Embryonic facial prominence (tissue), 1 donor: ENCODE measurements at regions not wholly inside any gene's neighbourhood (a gene's known extent, or its start where the extent isn't known, plus 50 kb on each side); places are given as distances from the start of the nearest gene placed in this dataset.
"Not testable (repeated sequence)": the region's sequence is repeated elsewhere in the genome, so short reads cannot be mapped to it uniquely, and the experiment has no call there.

ENCODE experiments used
- DNase-seq: peaks from one replicate; pipeline ENCODE4 v3.0.0-alpha.2; 2016; ENCODE audit errors: extremely low spot score

DNA sequence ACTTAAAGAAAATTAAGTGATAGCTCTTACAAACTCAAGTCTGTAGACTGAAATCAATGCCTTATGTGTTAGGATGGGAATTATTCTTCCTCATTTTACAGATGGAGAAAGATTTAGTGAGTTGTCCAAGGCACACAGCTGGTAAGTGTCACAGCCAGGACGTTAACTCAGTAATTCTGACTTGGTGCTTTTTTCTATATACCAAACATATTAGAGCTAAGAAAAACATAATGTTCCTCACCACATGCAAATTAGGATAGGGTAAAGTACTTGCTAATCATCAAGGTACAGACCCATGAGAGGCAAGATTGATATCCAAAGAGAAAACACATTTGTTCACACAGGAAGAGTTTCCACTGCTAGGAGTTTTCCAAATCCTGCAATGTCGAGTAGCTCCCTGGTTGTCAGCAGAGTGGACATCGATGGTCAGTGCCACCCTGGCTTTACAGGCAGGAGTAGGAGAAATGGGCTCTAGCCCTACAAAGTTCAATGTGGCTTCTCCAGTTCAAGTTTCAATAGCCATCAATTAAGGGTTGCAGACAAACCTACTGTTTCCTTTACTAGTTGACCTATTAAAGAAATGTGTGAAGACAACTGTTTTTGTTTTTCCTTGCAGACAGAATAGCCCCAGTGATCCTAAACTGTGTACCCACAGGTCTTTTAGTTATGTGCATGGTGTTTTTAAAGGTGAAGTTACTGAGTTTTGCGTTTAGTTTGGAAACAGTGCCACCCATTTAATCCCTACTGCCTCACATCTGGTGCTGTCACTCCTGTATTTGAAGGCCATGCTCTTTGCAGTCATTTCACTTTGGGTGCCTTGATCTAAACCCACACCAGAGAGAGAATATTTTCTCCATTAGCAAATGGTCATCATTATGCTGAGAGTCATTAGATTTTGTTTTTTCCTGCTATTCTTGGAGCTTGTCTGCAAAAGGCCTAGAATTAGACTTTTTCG, 460.8 kb upstream of the SMARCA2 start:
- no peak for DNase-seq

DNA sequence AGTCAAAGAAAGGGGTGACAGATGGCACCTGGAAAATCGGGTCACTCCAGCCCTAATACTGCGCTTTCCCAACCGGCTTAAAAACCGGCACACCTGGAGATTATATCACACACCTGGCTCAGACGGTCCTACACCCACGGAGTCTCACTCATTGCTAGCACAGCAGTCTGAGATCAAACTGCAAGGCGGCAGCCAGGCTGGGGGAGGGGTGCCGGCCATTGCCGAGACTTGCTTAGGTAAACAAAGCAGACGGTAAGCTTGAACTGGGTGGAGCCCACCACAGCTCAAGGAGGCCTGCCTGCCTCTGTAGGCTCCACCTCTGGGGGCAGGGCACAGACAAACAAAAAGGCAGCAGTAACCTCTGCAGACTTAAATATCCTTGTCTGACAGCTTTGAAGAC, 456.5 kb upstream of the SMARCA2 start:
- not testable (repeated sequence) for DNase-seq

DNA sequence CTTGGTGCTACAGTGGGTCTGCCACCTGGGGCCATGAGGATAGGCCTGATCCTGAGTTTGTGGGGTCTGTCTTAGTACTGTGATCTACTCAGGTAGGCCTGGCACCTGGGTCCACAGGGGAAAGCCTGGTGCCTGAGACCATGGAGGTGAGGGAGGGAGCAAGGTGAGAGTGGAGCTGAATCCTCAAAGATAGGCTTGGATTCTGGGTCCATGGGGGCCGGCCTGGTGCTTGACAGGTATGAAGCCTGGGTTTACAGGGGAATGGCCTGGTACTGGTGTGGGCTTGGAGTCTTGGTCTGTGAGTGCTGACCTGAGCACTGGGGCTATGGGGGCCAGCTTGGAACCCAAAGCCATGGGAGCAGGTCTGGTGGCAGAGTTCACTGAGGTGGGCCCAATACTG, 439.2 kb upstream of the SMARCA2 start:
- no peak for DNase-seq

- no peak for DNase-seq
Measured at GRCh38 chr9:1580215-1580614, 434.9 kb upstream of the SMARCA2 start.

DNA sequence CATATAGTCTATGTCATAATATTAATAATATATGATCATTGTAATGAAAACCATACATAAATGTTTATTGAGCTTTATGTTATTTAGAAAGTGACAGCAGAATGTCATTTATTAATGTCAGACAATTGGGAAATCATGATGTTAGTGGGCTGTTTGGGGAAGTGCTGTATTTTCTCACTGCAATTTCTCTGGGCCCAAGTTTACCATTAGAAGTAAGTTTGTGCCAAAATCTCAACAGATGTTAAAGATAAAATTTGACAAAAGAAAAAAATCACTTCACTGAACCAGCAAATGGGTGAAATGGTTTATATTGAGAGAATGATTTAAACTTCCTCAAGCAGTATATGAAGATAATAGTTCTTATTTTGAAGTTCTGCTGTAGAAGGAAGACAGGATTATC, 433.2 kb upstream of the SMARCA2 start:
- peak; percentile 3 for DNase-seq

DNA sequence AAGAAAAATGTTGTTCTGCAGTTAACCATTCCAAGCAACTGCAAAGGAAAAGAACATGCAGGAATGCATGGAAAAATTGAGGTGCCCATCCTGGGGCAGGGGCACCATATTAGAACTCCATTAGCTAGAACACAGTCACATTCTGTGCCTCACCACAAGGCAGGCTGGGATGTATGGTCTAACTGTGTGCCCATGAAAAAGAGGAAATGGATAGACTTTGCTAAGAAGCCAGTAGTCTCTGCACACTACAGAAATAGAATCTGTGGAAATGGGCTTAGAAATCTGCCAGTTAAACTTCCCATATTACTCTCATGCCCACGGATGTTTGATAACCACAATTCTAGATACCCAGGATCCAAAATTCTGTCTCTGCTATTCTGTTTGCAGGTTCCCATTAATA, 423.8 kb upstream of the SMARCA2 start:
- DNase-seq = no peak

DNA sequence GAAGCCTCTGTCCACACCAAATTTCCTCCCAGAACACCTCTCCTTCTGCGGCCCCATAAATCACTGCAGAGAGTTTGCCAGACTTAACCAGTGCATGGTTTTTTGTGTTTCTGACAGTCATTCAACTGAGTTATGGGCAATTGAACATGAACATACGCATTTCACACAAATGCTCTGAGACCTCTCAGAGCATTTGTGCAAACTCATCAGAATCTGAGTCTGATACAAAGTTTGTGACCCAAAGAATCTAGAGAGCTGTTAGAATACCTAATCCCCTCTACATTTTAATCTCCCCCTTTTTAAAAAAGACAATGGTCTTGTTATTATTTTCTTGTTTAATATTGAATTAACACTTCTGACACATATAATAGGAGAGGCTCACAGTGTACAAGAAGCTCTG, 416.9 kb upstream of the SMARCA2 start:
- DNase-seq = no peak

- no peak for DNase-seq
Measured at GRCh38 chr9:1599961-1600360, 415.2 kb upstream of the SMARCA2 start.

DNA sequence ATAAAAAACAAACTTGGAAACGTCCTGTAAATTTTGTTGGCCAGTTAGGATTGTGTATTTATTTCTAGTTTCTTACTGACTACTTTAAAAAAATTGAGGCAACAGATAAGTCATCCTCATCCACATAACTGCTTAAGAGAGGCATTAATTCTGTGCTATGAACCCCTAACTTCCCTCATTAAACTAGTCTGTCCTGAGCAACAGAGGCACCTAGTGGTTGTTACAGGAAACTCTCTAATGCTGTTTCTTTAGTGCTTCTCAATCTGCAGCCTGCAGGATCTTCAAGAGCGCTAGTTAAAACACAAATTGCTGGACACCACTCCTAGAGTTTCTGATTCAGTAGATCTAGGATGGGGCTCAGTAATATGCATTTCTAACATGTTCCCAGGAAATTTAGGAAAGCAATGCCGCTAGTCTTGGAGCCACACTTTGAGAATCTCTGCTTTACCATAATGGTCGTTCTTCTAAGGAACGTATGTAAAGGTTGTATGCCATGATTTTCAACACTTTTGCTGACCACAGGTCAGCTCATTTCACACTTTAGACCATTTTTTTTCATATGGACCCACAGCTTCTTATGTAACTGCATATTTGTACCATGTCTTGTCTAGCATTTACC, 410.1 kb upstream of the SMARCA2 start:
- no peak for DNase-seq

DNA sequence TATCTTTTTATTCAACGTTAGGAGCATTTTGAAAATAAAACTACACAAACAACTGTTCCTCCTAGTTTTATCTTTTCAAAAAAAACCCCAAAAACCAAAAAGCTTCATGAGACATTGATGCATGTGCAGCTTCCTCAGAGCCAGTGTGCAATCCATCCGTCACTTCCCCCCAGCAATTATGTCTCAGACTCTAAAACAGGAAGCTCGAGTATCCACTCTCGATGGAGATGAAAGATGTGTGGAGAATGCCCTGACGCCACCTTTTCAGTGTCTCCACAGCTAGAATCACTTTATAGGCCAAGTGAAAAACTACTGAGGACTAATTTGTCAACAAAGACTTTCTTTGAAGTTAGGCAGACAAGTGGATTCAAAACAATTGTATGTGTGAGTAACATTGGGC, 408.9 kb upstream of the SMARCA2 start:
- no peak for DNase-seq

- no peak for DNase-seq
Measured at GRCh38 chr9:1612886-1613285, 402.3 kb upstream of the SMARCA2 start.

GRCh38 chr9:1617419-1617818, 397.7 kb upstream of the SMARCA2 start:
- DNase-seq = no peak

DNA sequence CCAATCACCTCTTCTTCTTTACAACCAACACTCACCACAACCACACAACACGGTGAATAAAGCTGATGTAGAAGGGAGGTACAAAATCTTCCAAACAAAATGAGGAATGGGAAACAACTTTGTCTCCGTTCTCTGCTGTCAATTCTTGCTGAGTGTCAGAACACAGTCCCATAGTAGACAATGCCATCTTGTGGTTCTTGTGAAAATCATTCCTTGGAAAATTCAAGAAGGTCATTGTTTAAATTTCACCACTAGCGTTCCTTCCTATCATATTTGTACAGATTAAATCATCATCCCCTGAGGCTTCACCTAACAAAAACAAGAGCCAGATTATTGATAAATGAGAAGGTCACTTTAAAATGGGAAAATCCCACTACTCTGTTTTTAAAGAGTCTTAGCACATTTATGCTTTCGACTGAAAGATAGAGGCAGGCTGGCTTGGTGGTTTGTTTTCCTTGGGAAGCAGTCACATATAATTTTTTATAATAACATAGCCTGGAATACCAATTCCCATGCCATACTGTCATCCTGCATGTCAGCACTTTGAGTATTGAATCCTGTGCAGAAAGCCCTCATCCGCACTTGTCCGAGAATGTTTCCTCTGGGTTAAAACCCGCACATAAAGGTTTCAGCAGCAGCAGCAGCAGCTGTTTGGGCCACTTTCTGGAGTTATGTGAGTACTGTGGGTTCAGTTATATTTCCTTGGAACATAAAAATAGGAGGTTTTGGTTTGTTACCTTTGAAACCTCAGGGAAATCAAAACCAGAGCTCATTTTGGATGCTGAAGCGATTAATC, 395.0 kb upstream of the SMARCA2 start:
- peak; percentile 55 for DNase-seq

- no peak for DNase-seq
Measured at GRCh38 chr9:1637401-1637800, 377.7 kb upstream of the SMARCA2 start.

DNA sequence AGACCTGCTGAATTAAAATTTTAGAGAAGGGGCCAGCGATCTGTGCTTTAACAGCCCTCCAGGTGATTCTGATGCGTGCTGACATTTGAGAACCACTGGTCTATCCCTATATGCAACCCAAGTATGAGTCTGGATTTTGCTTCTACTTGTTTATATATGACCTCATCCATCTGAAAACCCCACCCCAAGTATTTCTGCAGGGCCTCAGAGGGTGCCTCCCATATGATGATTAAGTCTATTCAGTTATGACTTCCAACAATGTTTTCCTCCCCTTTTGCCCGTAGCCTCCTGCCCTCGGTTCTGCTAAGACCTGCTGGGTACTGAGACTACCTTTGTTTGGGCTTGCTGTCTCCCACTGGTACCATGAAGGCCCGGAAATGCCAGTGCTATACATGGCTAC, 376.0 kb upstream of the SMARCA2 start:
- DNase-seq = no peak

- no peak for DNase-seq
Measured at GRCh38 chr9:1647776-1648175, 367.4 kb upstream of the SMARCA2 start.

GRCh38 chr9:1653282-1653681, 361.9 kb upstream of the SMARCA2 start:
- DNase-seq = no peak

DNA sequence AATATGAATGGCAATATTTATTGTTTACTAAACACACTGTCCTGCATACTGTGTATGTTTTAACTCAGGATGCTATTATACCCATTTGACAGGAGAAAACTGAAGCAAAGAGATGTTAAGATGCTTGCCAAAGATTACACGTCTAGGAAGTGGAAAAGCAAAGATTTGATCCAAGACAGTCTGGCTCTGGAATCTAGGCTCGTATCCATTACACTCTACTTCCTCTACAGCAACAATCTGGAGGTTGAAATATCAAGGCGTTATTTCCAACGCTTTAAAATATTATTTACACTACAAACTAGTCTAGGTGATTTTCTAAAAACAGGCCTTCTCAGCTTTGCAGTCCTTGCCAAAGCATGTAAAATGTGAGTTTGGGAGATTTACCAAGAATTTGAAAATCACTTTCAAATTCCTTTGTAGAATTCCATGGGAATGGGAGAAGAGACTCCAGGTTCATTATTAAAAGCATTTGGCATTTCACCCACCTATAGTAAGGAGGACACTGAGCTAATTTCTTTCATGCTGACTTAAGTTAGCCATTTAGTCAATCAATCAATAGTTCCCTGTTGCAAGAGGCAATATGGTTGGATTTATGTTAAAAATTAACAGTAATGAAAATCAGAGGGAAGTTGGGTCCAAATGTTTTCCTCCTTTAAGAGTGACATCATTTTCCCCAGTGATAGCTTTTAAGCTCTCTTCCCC, 356.3 kb upstream of the SMARCA2 start:
- no peak for DNase-seq

DNA sequence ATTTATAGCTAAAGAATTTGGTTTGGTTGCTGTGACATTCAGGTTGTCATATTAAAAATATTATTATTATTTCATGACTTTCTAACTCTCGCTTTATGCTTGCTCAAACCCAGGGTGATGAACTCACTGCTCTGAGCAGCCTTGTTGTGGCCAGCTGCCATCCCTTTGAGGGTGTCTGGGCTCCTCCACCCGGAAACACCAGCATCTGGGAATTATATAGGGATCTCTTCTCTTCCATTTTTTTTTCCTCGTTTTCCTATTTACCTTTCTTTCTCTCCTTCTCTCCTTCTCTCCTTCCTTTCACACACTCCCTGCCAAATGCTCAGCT, 355.8 kb upstream of the SMARCA2 start:
- no peak for DNase-seq

- DNase-seq = no peak
Measured at GRCh38 chr9:1668441-1668840, 346.7 kb upstream of the SMARCA2 start.

- no peak for DNase-seq
Measured at GRCh38 chr9:1673300-1673699, 341.8 kb upstream of the SMARCA2 start.

DNA sequence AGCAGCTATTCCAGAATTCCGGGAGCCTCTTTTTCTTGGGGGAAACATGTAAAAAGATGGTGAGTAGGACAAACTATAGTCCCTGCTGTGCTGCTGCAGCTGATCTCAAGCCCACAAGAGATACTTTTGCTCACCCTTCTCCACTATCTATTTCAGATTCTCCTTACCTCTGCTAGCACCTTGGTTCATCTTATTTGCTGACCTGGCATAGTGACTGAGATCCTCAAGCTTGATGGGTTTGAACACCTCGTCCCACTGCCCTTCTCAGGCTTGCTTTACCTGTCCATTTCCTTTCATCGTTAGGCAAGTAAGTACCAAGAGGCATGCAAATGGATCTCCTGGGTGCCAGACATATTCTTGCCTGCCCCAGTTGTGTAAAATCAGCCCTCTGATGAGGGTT, 338.4 kb upstream of the SMARCA2 start:
- no peak for DNase-seq
